ENCODE measurements at regions not wholly inside any gene's neighbourhood (a gene's known extent, or its start where the extent isn't known, plus 50 kb on each side); places are given as distances from the start of the nearest gene placed in this dataset.

GRCh38 chr5:33105521-33105941 is 335.2 kb upstream of the TARS1 start:
- no peak for FAIRE-seq

More at GRCh38 chr5:33105521-33105941, 335.2 kb upstream of the TARS1 start:
- H3K9me3 ChIP-seq (replicated peaks; ENCODE audit: control insufficient read depth, insufficient read depth, low read length), result no peaks in the 10 kb centered on the region
- no peak overlapping the region for H3K4me2 ChIP-seq (ENCODE audit: insufficient read depth, low read length)
- H3K27me3 ChIP-seq (ENCODE audit: control insufficient read depth in 2 of 2, insufficient read depth in 2 of 2, low read length in 2 of 2), result no peaks in the 10 kb centered on the region
- no peaks in the 10 kb centered on the region for H3K4me1 ChIP-seq (ENCODE audit: control insufficient read depth, extremely low read depth, insufficient read depth, low read length)
- H3K9ac ChIP-seq (replicated peaks; ENCODE audit: extremely low read depth, insufficient read depth, low read length), result no peak overlapping the region
- no peak overlapping the region for H3K4me3 ChIP-seq (replicated peaks in 1 of 3; ENCODE audit: insufficient read depth in 1 of 3, low read depth in 1 of 3, low read length in 3 of 3)
- TF ChIP-seq FOS (IDR thresholded peaks at IDR 0.05; ENCODE audit: borderline replicate concordance, insufficient read depth, low read length) (peak; percentile 74), EZH2 (IDR thresholded peaks at IDR 0.05; ENCODE audit: borderline replicate concordance, low read depth, low read length, severe bottlenecking) (no peak), MAX (IDR thresholded peaks at IDR 0.05; ENCODE audit: insufficient read depth, insufficient read length) (no peak), GATA2 (IDR thresholded peaks at IDR 0.05; ENCODE audit: insufficient read depth, insufficient read length, low read depth, low read length) (no peak), CTCF (IDR thresholded peaks at IDR 0.05; ENCODE audit: extremely low read depth in 1 of 2, insufficient read depth in 1 of 2, low read depth in 1 of 2, low read length in 2 of 2) (no peak), JUN (IDR thresholded peaks at IDR 0.05; ENCODE audit: borderline replicate concordance, insufficient read depth, insufficient read length, low read depth) (no peak)
- no peaks in the 10 kb centered on the region for H3K79me2 ChIP-seq (ENCODE audit: control insufficient read depth, insufficient read depth, low read length)
- no peaks in the 10 kb centered on the region for H3K36me3 ChIP-seq (ENCODE audit: control insufficient read depth in 2 of 2, extremely low read depth in 1 of 2, insufficient read depth in 2 of 2, low read length in 2 of 2)
- ChIA-PET POLR2A (no interaction called here), CTCF (interaction anchor here (1.0 kb wide), 1 partner anchor 74 kb away, joined by 3 read pairs; no protein-coding TSS in a partner anchor)
- H3K27ac ChIP-seq (ENCODE audit: insufficient read depth, low read depth, low read length), result no peak overlapping the region
- DNase-seq (ENCODE audit: low read depth, low spot score), result peak; percentile 39
- no peak overlapping the region for H2AFZ ChIP-seq (ENCODE audit: low read depth, low read length)
- BruUV-seq (replicated peaks), result no TSS peak
- dilution Hi-C loops (cut with MboI; ENCODE audit: extremely low pct_ligation_motif_present, low sequenced_read_pairs), result no loop called here
- intact Hi-C loops (cut with micrococcal nuclease), result no loop called here
- no peaks in the 10 kb centered on the region for H3K9me1 ChIP-seq (replicated peaks; ENCODE audit: control insufficient read depth, extremely low read depth, insufficient read depth, low read length)
- no peaks in the 10 kb centered on the region for H4K20me1 ChIP-seq (replicated peaks; ENCODE audit: control insufficient read depth, extremely low read depth, insufficient read depth, low read length)

All from endothelial cell of umbilical vein (primary cell).